Keratinocyte (primary cell): ENCODE measurements at regions not wholly inside any gene's neighbourhood (a gene's known extent, or its start where the extent isn't known, plus 50 kb on each side); places are given as distances from the start of the nearest gene placed in this dataset.

Experiments used
- EZH2 ChIP-seq: IDR thresholded peaks from one replicate; pipeline ENCODE4 v1.6.1; 2012; ENCODE audit warnings: inconsistent platforms, mild to moderate bottlenecking, low read length, moderate library complexity
- TF ChIP-seq, protein P1 (sequence below), 3 experiments: IDR thresholded peaks in 1 of 3; conservative IDR thresholded peaks in 1 of 3; optimal IDR thresholded peaks in 1 of 3; 2 replicates in 2 of 3; 3 replicates in 1 of 3; pipeline versions ENCODE3 to v1.5.1; 2011; ENCODE audit warnings: low read length in 3 of 3, mild to moderate bottlenecking in 3 of 3, moderate library complexity in 2 of 3, control low read depth in 1 of 3, inconsistent platforms in 1 of 3; ENCODE audit not compliant: insufficient read depth in 2 of 3; ENCODE audit errors: extremely low read depth in 1 of 3

DNA sequence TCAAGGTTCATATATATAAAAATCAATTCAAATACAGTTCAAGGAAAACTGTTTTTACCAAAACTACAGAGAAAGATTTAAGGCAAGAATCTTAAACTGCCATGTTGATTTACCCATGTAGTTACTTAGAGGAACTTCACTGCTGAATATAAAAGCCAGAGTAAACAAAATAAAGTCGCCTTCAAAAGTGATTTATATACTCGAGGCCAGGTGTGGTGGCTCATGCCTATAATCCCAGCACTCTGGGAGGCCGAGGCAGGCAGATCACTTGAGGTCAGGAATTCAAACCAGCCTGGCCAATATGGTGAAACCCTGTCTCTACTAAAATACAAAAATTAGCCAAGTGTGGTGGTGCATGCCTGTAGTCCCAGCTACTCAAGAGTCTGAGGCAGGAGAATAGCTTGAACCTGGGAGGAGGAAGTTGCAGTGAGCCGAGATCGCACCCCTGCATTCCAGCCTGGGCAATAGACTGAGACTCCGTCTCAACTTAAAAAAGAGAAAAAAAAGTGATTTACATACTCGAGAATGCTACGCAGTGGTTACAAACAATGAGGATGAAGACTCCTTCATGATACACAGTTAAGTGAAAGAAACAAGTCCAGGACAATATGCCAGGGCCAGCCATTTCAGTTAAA, 54.1 kb upstream of the CNEP1R1 start:
- TF ChIP-seq, protein P1, sequence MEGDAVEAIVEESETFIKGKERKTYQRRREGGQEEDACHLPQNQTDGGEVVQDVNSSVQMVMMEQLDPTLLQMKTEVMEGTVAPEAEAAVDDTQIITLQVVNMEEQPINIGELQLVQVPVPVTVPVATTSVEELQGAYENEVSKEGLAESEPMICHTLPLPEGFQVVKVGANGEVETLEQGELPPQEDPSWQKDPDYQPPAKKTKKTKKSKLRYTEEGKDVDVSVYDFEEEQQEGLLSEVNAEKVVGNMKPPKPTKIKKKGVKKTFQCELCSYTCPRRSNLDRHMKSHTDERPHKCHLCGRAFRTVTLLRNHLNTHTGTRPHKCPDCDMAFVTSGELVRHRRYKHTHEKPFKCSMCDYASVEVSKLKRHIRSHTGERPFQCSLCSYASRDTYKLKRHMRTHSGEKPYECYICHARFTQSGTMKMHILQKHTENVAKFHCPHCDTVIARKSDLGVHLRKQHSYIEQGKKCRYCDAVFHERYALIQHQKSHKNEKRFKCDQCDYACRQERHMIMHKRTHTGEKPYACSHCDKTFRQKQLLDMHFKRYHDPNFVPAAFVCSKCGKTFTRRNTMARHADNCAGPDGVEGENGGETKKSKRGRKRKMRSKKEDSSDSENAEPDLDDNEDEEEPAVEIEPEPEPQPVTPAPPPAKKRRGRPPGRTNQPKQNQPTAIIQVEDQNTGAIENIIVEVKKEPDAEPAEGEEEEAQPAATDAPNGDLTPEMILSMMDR (optimal IDR thresholded peaks at IDR 0.05 in 1 of 3, IDR thresholded peaks at IDR 0.05 in 1 of 3, conservative IDR thresholded peaks at IDR 0.05 in 1 of 3; ENCODE audit: extremely low read depth in 1 of 3, insufficient read depth in 2 of 3, low read length in 3 of 3) = no peak
- no peak for TF ChIP-seq EZH2
